GM21423 (cell line): ENCODE measurements at regions not wholly inside any gene's neighbourhood (a gene's known extent, or its start where the extent isn't known, plus 50 kb on each side); places are given as distances from the start of the nearest gene placed in this dataset.
"Not testable (repeated sequence)": the region's sequence is repeated elsewhere in the genome, so short reads cannot be mapped to it uniquely, and the experiment has no call there.

Experiments
- ATAC-seq: cut with Tn5 transposase; IDR thresholded peaks from one replicate; pipeline ENCODE4 v1.9.1; 2021; ENCODE audit warnings: mild to moderate bottlenecking, moderate library complexity; ENCODE audit not compliant: unreplicated experiment

- no peak for ATAC-seq
Measured at GRCh38 chr6:90463359-90463758, 123.5 kb downstream of the MAP3K7 start.

- no peak for ATAC-seq
Measured at GRCh38 chr6:90462102-90462501, 124.8 kb downstream of the MAP3K7 start.

- ATAC-seq = no peak
Measured at GRCh38 chr6:90461383-90461782, 125.5 kb downstream of the MAP3K7 start.

GRCh38 chr6:90460051-90460450 is 126.8 kb downstream of the MAP3K7 start:
- ATAC-seq = no peak

- ATAC-seq = no peak
Measured at GRCh38 chr6:90459225-90459758, 127.6 kb downstream of the MAP3K7 start.

GRCh38 chr6:90458353-90459224 is 128.3 kb downstream of the MAP3K7 start:
- ATAC-seq = no peak

- no peak for ATAC-seq
Measured at GRCh38 chr6:90457867-90458259, 129.0 kb downstream of the MAP3K7 start.

GRCh38 chr6:90456997-90457866 is 129.6 kb downstream of the MAP3K7 start:
- not testable (repeated sequence) for ATAC-seq

- no peak for ATAC-seq
Measured at GRCh38 chr6:90456001-90456400, 130.9 kb downstream of the MAP3K7 start.

GRCh38 chr6:90454836-90455427 is 131.9 kb downstream of the MAP3K7 start:
- ATAC-seq = no peak

- ATAC-seq = no peak
Measured at GRCh38 chr6:90450268-90450953, 136.5 kb downstream of the MAP3K7 start.

- no peak for ATAC-seq
Measured at GRCh38 chr6:90449311-90449710, 137.6 kb downstream of the MAP3K7 start.

GRCh38 chr6:90448836-90449235 is 138.0 kb downstream of the MAP3K7 start:
- no peak for ATAC-seq

- ATAC-seq = no peak
Measured at GRCh38 chr6:90446164-90446563, 140.7 kb downstream of the MAP3K7 start.

- ATAC-seq = no peak
Measured at GRCh38 chr6:90445533-90446108, 141.3 kb downstream of the MAP3K7 start.

GRCh38 chr6:90444160-90444714 is 142.6 kb downstream of the MAP3K7 start:
- ATAC-seq = no peak

- no peak for ATAC-seq
Measured at GRCh38 chr6:90442366-90442765, 144.5 kb downstream of the MAP3K7 start.

- no peak for ATAC-seq
Measured at GRCh38 chr6:90440586-90441283, 144.1 kb upstream of the BACH2 start.

- ATAC-seq = no peak
Measured at GRCh38 chr6:90439586-90439985, 142.9 kb upstream of the BACH2 start.
